H4 (cell line): ENCODE measurements at regions not wholly inside any gene's neighbourhood (a gene's known extent, or its start where the extent isn't known, plus 50 kb on each side); places are given as distances from the start of the nearest gene placed in this dataset.

Experiments used
- DNase-seq: peaks from one replicate; pipeline ENCODE4 v3.0.0-alpha.2; 2015; ENCODE audit warnings: low spot score

DNA sequence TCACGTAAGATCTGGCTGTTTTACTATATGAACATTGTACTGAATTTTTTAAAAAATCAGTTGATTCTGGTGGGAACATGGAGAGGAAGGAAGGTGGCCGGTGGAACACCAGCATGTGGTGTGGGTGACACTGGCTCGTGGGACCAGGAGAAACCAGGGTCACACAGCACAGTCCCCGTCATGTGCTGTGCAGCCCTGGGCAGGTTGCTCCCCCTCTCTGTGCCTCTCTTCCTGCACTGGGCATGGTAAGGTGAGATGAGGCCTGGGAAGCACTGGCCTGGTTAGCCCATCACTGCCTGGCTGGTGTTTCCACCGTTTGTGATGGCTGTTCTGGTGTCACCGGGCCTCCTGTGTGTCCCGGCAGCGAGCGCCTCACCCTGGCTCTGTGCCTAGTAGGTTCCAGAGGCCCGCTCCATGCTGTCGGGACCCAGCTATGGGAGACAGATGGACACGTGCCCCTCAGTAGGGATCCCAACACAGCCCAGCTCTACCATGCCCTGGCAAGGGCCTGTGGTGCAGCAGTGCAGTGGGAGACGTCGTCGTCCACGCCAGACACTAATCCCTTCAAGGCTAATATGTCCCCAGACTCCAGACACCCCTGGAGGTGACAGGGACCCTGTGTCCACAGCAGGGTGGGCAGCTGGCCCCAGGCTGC is 88.2 kb upstream of the LINC01488 start:
- DNase-seq, result no peak

- DNase-seq, result no peak
These were observed 87.6 kb upstream of the LINC01488 start for GRCh38 chr11:69393865-69394233.

DNA sequence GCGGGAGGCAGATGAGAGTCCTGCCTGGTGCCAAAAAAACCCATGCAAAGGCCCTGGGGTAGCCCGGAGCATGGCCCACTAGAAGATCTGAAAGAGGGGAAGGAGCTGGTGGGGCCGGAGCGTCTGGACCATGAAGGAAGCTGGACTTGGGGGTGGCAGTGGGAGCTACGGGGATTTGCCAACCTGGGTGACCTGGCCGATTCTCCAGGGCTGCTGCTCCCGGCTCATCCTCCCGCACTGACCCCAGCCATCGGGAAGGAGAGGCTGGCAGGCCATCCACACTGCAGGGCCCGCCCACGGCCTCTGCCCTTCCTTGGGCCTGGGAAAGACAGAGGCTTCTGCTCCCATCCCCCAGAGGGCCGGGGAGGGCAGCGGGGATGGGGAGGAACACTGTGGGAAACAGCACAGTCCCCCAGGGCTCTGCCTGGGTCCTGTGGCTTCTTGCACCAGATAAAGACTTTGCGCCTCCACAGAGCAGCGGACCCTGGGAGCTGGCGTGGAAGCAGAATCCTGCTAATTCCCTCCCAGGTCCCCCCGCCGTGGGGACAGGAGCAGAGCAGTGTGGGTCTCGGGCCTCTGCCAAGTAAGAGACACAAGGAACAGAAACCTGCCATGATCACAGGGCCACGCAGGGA is 87.1 kb upstream of the LINC01488 start:
- DNase-seq, result no peak

DNA sequence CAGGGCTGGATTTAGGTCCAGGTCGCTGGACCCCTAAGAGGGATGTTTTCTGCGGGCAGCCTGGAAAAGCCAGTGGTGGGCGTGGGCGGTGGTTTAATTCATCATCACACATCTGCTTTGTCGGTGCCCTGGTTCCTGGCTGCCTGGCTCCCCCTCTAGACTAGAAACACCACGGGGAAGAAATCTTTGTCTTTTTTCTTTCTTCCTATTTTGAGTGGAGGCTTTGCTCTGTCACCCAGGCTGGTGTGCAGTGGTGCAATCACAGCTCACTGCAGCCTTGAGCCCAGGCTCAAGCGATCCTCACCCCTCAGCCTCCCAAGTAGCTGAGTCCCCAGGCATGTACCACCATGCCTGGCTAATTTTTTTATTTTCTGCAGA is 86.6 kb upstream of the LINC01488 start:
- DNase-seq, result no peak

DNA sequence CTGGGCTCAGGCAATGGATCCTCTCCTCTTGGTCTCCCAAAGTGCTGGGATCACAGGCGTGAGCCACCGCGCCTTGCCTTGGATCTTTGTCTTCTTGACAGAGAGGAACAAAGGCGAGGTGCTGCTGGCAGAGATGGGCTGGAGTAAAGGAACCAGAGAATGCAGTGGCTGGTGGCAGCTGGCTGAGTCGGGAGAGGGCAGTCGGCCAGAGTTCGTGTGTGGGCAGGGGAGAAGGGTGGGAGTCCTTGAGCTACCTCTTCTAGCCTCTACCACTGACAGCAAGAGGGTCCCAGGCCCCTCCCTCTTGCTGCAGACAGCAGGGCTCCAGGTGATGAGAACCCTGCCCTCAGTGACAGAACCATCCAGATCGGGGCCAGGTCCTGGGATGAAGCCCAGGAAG is 86.2 kb upstream of the LINC01488 start:
- DNase-seq, result no peak

GRCh38 chr11:69396051-69396947 is 85.2 kb upstream of the LINC01488 start:
- no peak for DNase-seq

- no peak for DNase-seq
These were observed 84.5 kb upstream of the LINC01488 start for GRCh38 chr11:69396948-69397307.

GRCh38 chr11:69397732-69398131 is 83.7 kb upstream of the LINC01488 start:
- DNase-seq, result no peak

DNA sequence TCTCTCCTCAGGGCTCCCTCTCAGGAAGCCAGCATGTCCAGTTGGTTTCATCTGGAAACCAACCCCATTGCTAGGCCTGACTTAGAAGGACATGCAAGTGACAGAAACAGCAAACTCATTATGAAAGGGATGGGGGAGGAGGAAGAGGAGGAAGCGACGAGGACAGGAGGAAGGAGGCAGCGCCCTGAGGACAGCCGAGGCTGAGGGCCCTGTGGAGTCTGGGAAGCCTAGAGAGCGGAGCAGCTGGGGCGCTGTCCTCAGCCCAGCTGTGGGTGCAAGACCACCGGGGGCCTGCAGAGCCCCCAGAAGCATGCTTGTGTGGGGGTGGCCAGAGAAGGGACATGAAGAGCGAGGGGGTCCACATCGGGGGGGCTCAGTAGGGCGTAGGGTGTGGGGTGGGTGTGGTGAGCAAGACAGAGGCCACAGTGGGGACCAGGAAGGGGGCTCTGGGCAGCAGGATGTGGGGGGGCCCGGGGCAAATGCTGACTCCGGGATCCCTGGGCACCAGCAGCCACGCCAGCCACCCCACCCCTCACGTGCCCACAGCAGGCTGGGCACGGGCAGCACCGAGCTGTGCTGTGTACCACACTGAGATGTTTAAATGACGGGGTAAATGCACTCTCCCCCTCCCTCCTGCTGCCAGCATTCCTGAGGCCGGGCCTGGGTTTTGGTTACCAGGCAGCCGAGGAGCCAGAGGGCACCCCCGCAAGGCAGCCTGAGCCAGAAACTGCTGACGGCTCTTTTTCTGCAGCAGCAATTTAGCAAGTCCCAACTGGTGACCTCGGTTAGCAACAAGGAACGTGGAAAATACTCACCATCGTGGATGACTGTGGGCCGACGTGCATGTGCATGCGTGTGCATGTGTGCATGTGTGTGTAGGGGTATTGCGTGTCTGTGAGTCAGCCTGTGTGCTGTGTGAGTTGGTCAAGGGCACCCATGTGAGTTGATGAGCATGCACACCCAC is 82.7 kb upstream of the LINC01488 start:
- peak; percentile 81 for DNase-seq

GRCh38 chr11:69400140-69400539 is 81.3 kb upstream of the LINC01488 start:
- no peak for DNase-seq

DNA sequence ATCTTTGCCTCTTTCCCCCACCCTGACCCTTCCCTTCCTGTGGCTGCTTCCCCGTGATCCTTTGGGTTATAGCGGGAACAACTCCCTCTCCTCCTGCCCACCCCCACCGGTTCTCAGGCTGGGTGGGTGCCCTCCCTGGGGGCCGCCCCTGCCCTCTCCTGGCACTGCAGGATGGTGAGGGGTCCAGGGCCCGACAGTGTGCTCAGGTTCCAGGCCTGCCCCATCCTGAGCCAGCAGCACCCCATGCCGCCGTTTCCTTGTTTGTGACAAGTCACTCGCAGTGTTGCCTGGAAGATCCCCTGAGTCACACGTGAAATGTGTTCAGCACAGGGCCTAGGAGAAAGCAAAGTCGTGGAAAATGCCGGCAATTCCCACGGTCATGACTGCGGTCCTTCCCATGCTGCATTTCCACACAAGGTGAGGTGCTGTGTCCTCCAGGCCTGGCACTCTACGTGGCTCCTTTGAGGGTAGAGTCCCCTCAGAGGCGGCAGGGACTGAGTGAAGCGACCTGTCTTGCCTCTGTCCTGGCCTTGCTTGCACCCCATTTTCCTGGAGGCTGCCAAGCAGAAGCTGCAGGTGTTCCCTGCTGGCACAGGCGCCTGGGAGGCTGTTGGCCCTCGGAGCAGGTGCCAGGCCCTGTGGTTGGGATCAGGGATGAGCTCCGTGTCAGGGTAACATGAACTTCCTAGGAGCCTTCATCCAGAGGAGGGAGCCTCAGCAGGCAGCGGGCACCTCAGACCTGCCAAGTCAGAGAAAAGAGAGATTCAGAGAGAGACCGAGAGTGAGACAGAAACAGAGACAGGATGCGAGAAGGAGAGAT is 80.5 kb upstream of the LINC01488 start:
- DNase-seq, result no peak

DNA sequence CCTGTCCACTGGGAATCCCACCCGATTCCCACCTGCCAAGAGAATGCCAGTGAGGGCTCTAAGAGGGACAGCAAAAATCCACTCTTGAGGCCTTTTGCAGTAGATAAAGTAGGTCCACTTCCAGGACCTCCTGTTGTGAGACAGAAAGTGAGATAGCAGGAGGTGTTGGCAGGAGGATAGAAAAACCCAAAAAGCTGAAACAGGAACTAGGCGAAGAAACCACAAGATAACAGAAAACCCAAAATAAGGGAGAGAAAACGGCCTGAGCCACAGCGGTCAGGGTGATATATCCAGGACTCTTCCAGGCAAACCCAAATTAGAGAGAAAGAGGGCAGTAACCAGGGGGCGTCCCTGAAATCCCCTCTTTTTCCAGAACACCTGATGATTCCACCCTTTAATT is 79.7 kb upstream of the LINC01488 start:
- no peak for DNase-seq

DNA sequence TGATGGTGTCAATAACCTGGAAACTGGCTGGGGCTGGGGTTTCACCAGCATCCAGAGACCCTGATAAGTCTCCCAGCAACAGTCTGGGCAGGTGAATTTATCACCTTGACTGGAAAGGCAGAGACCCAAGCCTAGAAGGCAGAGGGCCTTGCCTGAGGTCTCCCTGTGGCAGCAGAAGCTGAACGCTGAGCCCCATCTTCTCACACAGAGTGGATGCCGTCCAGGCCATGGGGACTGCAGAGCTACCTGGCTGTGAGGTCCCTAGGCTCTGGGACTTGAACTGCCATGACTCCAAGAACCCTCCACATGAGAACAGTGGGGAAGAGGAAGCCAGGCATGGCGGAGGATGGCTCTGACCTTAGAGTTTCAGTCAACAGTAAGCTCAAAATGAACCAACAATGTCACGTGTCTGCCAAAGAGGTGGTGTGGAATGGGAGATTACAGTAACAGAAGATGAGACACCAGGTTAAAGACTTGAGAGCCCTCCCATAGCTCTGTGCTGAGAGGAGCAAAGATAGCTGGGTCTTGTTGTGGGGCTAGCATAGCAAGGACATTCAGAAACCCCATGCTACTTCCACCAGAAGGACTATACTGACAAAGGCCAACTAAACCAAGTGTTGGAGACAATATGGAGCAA is 79.1 kb upstream of the LINC01488 start:
- no peak for DNase-seq

DNA sequence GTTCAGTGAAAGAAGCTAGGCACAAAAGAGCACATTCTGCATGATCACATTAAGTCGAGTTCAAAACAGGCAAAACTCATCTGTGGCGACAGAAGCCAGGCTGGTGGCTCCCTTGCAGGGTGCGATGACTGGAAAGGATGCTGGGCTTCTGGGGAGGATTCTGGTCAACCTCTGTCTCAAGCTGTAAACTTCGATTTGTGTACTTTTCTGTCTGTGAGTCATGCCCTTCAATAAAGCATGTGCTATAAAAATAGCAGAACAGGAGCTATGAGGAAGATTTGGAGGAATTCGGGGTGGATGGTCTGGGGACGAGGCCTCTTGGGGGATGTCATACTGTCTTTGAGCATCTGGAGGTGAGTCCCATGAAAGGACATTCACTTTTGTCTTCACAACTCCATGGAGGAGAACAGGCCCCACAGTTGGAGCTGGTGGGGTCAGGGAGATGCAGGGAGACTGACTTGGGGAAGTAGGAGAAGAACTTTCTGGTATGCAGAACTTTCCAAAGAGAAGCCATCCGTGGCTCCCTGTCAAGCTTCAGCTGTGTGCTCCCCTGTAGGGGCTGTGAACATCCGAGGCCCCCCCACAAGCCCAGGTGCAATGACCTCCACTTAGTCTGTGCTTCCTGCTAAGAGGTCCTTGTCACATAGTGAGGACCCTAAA is 77.8 kb upstream of the LINC01488 start:
- DNase-seq, result peak; percentile 27

DNA sequence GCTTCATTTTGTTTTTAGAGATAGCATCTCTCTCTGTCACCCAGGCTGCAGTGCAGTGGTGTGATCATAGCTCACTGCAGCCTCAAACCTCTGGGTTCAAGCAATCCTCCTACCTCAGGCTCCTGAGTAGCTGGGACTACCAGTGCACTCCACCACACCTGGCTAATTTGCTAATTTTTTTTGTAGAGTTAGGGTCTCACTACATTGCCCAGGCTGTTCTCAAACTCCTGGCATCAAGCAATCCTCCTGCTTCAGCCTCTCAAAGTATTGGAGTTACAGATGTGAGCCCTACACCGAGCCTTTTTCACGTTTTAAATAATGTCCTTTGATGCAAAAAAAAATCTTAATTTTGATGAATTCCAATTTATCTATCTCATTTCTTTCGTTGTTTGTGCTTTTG is 75.4 kb upstream of the LINC01488 start:
- DNase-seq, result no peak

DNA sequence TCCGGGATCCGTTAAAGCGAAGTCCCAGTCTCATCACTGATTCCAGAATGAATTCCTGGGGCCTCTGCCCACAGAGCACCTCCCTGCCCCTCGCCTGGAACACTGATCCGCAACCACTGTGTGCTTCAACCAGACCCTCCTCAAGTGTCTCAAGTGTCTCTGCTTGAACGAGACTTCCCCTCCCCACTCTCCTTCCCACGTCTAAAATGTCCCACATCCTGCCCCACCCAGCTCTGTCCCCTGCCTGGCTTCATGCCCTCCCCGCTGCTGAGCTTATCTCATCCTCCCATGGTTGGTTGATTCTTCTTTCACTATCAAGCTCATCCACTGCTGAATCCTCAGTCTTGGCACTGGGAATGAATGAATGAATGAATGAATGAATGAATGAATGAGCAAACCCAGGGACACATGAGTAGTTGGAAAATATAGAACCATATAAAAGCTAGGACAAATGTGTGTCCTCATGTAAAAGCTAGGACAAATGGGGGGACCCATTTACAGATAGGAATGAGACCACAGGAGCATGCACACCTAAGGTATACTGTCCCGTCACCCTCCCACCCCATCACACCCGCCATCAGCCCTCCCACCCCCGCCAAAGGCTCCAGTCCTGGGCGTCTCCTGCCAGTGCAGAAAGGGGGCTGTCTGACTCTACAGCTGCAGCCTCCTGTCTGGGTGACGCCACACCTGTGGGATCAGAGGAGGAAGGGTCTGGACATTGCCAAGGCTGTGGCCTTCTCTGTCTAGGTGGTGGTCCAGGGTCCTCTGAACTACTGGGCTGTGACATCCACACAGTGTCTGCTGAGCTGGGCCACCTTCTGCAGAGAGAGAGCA is 71.4 kb upstream of the LINC01488 start:
- no peak for DNase-seq

- DNase-seq, result no peak
These were observed 70.1 kb upstream of the LINC01488 start for GRCh38 chr11:69411257-69411924.

- DNase-seq, result no peak
These were observed 68.3 kb upstream of the LINC01488 start for GRCh38 chr11:69413015-69413801.
